ENCODE measurements at regions not wholly inside any gene's neighbourhood (a gene's known extent, or its start where the extent isn't known, plus 50 kb on each side); places are given as distances from the start of the nearest gene placed in this dataset.

DNA sequence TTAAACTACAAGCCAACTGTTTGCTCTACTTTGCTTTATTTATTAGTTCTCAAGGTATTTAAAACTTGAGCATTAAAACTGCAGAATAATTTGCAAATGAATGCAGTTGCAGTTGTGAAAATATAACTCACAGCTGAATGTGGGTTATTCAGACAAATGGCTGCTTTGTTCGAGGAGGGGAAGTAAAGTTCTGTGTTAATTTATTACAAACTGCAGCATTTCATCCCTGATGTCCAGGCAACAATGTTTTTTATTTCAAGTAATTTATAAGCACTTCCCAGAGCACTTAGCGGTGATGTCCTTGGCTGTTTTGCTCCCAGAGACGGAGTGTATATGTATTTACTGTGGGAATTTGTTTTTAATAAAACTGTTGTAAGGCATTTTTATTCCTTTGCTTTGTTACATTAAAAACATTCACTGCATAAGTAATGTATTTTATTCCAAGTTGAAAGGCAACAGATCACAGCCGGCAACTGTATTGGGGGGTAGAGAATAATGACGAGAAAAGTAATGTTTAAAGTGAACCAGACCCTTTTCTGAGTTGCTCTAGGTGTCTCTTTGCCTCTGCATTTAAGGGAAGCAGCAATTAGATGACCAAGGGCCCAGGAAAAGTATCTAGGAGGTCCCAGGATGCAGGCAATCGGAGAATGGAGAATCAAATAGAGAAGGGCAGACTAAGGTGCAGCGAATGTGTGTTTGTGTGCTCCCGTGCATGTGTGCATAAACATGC lies 291.2 kb upstream of the SALL1 start:
- no peak for DNase-seq

DNA sequence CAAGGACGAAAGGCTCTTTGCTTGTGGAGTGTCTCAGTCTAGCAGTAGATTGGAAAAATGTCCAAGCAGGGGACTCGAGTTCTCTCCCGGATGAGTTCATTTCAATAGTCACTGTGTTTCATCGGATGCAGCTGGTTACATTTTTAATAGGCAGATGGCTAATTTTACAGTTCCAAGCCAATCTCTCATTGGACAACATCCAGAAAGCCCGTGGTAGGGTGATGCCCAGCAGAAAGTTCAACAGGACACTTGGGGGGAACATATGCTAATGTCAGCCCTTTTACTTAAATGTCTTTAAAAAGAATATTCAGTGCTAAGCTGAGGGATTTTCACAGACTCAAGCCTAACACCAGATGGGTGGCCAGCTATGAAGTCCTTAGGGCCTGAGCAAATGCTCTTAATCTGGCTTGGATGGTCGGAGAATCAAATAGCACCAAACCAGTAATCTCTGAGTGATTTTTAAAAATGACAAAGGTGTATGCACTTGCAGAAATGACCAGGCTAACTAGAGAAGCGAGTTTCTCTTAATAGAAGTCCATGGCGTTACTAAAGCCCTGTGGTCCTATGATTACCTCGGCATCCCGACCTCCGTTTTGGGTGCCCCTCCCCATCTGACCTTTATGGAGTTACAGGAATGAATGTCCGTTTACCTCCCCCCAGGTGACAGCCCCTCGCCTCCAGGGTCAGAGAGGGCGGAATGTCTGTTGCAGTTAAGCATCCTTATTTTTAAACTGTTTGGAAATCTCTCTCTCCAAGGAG lies 289.2 kb upstream of the SALL1 start:
- DNase-seq = no peak

DNA sequence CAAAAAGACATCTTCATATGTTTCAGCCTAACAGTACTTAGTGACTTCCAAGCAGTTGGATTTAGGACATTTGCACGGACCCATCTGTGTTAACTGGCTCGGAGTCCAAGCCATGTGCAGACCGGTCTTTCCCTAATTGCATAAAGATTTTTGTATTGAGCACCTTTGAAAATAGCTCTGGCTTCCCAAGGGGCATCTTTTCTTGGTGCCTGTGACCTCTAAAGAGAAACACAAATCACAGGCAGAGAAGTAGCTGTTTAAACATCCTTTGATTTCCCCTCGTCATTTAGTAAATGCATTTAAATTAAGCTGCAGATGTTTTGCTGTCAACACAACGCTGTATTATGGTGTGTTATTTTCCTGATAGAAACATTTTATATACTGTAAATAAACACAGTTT lies 288.2 kb upstream of the SALL1 start:
- no peak for DNase-seq

DNA sequence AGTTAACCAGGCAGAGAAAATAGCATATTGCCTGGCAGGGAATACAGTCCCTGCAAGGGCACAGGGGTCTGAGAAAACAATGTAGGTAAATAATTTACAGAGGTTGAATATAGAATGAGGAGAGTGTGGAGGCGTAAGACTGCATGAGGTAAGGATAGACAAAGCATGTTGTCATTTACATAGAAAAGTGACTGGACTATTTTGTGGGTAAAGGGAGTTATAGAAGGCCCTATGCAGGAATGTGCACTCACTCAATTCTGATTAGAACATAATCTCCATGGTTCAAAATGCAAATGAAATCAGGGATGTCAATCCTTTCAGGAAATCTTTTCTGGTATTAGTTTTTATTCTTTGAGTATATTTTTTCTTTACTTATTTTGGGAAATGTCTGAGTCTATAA lies 285.7 kb upstream of the SALL1 start:
- DNase-seq = no peak

DNA sequence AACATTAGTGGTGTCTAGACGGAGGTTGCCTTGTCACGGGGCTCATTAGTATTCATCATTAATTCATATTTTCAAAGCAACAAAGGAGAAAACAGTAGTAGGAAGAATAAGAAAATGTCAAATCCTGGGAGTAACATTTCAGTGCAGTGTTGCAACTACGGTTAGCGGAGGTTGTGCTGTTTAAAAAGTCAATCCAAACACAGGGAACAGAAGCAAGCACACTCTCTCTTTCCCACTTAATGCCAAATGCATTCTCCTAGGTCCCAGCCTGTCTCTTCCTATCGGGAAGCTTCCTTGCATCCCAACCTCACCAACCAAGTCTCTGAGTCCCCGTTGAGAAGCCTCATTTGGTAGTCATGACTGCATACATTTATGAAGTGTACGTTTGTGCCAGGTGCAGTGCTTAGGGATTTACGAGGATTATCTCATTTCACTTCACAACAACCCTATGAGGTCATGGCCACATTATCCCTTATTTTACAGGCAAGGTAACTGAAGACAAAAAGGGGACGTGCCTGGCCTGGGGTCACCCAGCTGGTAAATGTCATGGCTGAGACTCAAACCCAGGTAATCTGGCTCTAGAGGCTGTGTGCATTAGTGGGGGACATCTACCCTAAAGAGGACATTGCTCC lies 283.6 kb upstream of the SALL1 start:
- DNase-seq = no peak

DNA sequence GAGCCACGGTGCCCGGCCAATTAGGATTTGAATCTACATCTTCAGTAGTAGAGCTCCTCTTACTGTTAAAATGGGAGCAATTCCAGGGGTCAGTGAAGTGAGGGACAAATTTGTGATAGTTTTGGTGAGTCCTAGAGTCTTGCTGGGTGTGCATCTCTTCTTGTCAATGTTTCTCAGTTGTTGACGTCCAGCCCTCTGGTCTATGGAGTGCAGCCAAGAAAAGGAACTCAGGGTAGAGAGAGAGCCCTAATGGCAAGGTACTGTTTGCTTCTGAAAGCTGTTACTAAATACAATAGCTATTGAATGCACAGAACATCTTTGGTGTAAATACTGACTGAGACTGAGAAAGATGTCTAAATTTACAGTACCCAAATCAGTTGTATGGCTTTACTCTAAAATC lies 282.5 kb upstream of the SALL1 start:
- no peak for DNase-seq

DNA sequence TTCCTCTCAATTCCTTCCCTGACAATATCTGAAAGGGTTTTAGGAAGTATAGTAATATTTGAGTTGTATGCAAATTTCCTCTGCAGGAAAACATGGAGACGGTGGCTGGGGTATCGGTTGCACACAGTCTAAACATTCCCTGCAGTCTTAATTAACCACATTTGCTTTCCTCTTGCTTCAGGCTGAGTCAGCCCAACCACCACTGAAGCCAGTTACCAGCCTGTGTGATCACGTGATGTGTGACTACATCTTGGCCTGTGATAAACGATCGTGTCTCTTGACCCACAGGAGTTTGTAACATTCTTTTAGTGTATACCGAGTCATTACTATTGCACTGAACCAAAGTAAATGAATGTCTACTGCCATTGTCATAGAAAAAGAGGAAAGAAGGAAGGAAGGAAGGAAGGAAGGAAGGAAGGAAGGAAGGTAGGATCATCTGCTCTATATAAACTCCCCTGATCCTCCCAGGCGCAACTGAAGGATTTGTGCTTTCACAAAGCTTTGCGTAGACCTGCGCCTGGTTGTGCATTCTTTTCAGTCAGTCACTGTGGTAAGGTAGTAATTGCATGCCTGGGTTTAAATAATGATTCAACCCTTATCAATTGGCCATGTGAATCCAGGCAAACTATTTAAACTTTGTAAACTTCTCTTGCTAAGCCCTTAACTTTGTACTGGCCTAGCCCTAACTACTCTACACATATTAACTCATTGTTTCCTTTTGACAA lies 280.6 kb upstream of the SALL1 start:
- no peak for DNase-seq

DNA sequence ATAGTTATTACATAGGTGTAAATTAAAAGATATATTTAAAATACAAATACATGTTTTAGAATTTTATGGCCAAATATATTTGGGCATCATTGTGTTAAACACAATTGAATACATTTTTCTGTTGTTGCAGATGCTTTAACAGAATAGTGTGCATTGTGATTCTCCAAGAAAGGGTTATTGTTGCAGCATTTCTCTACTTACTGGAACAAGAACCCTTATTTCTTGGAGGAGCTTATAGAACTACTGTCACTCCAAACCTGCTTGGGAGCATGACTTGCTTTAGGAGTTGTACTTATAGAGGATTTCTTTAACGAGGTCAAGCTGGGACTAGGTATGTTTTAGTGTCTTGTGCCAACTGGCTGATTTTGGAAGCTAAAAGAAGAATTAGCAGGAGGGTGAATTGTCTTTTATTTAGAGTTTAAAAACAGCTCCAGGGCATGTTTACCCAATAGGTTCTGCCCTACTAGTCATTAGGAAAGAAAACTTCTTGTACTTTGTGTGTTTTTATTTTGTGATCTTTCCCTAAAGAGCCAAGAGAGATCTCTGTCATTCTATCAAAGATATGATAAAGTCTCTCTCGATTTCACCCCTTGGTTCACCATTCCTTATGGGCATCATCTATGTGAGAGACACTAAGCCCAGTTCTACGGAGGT lies 279.8 kb upstream of the SALL1 start:
- DNase-seq = no peak

DNA sequence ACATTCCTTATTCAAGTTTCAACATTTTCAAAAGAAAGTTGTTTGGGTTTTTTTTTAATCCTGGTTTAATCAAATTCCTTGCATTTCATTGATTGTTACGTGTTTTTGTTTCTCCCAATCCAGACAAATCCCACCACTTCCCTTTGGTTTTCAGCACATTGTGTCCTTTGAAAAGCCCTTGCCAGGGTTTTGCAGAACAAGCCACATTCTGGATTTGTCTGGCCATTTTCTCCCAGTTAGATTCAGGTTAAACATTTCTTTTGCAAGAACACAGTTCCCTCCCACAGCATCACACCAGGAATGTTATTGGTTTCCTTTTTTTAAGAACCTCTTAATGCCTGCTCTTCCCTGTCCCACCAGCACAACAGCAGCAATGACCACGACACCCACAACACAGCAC lies 278.0 kb upstream of the SALL1 start:
- DNase-seq = no peak

DNA sequence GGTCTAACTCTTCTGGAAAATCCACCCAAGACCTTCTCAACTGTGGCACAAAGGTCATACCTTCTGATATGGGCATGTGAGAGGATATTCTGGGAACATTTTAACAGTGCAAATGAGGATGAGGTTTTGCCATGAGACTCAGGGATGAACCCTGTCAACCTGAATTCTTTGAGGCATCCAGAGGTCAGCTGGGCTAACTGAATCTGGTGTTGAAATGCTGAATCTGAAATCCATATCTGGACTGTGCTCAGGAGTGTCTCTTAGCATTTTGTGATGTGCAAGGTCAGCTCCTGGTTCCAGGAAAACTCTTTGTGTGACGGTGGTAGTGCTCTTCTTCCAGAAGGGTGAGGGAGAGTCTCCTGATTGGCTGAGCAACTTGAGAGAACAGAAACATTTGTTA lies 276.0 kb upstream of the SALL1 start:
- DNase-seq = no peak

DNA sequence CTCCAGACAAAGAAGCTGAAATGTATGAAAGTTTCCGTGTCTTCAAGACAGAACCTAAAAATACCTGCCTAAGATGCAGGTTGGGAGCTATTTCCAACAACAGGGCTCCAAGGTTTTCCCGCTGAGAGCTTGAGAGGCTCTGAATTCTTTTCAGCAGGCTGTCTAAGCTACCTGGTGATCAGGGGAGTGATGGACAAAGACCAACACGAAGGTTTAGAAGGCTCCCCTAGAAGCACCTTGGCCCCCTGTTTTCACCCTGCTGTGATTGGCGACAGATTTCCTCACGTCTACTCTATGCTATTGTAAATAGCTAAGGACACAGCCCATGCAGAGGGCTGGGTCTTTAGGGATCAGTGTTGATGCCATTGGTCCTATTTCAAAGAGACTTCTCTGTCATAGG lies 275.2 kb upstream of the SALL1 start:
- DNase-seq = no peak

DNA sequence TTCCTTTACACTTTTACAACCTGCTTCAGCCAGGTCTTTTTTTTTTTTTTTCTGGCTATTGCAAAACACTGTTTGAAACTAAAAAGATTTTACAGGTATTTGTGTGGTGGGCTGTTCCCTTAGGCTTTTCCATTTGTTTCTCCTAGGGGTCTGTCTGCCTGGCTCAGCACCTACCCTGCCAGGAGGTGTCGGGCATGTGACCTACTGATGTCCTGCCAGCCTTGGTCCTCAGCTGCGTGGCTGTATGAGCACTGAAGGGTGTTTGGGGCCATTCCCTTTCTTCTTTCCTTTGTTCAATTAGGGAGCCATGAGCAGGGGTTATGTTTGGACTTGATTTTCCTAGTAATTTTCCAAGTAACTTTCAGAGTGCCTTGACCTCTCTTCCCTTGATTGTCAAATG lies 269.2 kb upstream of the SALL1 start:
- no peak for DNase-seq

DNA sequence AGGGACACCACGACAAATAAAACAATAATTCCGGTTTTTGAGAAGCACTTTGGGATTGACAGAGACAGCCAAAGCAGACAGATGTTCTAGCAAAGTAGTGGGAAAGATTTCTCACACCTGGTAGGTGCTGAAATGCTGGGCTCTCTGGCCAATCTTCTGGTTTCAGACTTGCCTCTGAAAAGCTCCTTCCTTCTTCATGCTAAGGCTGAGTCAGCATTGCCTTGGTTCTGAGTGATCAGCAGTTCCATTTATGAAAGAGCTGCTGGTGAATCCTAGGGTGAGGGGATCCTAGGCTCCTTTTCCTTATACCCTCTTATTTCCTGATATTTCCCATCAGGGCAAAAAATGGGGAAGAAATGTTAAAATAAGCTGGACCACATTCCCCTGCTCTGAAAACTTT lies 268.7 kb upstream of the SALL1 start:
- no peak for DNase-seq

DNA sequence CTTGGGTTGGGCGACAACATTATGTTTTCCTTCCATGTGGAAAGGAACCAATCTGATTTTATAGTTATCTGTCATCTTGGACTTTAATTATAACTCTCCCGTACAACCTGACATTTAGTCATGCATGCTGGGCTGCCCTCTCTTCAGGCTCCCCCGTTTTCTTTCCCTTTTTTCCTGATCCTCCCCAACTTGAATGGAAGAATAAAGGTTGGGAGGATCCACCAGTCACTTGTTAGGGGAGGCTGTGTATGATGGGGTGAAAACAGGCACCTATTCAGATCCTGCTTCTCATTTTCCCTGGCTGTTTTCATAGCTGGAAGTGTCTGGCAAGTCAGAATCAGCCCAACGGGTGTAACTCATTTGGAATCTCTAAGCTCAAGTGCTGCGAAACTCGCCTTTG lies 267.2 kb upstream of the SALL1 start:
- DNase-seq = no peak

DNA sequence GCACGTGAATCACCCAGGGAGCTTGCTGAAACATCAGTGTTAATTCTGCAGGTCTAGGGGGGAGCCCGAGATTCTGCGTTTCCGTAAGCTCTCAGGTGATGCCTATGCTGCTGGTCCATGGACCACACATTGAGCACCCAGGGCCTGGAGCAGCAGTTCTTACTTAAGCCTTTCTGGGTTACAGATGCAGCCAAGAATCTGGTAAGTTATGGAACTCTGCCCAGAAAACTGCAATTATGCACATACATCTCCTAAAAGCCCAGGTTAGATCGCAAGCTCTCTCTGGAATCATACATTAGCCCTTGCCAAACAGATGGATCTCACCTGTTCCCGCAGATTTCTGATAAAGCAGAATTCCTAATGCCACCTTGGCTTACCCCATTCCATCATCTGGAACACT lies 265.9 kb upstream of the SALL1 start:
- no peak for DNase-seq

DNA sequence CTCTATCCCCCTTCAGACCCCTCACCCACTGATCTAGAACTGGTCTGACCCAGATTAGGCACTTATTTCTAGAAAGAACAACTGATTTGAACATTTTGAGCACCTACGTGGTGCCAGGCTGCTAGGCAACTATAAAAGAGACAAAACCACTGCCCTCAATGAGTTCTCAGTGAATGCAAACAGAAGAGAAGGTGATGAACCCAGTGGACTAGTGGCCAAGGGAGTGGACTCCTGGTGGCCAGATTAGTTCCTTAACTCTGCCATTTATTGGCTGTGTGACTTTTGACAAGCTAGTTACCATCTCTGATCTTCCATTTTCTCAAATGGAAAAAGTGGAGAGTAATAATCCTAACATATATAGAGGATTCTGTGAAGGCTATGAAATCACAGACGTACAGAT lies 259.1 kb upstream of the SALL1 start:
- no peak for DNase-seq

DNA sequence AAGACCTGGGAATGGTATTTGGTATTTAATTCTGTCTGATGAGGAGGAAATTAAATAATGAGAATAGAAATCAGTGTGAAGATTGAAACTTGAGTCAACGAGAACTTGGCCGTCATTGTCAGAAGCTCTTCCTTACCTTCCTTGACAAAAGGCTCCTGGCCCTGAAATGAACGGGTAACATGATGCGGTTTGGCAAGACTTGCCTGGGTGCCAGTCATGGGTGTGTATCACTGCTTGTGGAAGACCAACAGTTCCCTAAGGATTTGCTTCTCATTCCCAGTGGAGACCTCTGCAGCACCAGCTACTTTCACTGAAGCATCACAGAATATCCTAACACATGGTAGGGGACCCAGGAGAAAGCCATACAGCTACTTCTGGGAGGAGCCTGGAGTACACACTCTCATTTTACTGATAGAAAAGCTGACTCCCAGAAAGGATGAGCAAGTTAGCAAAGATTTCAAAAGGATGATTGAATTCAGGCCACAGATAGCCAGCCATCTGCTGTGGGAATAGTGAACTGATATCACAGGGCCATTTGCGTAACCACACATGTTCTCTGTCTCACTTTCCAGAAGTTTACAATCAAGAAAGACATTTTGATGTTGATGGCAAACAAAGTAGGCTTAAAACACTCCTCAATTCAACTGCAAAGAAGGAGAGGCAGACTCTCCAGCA lies 258.1 kb upstream of the SALL1 start:
- DNase-seq = no peak

DNA sequence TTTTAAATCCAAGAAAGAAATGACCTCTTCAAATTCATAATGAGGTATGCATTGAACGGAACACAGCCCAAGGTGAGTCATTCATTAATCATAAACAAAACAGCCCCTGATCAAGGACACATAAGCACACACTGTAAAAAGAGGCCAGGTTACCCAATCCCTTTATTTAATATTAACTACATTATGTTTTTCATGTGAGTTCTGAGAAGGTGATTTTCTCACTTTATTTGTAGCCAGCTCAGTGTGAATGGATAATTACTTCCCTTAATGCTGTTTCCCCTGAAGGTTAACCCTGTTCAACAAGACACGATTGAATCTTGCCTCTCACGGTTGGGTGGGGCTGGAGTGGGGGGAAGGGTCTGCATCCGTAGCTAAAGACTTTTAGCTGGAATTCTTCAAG lies 257.3 kb upstream of the SALL1 start:
- no peak for DNase-seq

DNA sequence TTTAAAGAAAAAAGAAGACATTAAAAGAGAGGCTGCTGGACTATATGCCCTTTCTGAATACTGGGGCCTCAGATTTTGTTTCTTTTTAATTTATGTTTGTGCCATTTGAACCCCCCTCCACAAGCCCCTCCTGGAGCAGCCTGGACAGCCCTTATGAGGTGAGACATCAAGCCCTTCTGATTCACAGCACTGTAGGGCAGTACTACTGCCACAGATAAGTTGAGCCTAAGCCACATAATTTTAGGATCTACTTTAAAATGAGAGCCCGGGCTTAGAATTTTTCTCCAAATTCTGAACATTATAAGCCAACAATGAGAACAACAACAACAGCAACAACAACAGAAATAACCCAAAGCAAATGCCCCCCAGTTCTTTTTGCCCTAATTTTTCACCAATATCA lies 256.9 kb upstream of the SALL1 start:
- DNase-seq = no peak

DNA sequence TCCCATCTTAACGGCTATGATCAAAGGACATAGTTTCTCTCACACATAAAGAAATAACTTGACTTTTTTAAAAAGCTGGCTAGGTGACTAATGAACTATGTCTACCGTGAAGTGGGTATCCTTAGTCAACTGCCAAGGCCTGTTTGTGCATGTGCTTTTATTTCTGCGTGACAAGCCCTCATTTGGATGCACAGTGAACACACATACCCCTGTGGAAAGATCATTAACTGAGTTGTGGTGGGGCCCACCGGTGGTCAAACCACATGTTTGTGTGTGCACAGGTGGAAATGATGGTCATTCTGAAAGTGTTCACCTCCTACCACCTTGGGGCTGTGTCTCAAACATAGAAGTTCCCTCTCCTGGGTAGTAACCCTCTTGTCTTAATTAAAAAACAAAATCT lies 256.1 kb upstream of the SALL1 start:
- no peak for DNase-seq

DNA sequence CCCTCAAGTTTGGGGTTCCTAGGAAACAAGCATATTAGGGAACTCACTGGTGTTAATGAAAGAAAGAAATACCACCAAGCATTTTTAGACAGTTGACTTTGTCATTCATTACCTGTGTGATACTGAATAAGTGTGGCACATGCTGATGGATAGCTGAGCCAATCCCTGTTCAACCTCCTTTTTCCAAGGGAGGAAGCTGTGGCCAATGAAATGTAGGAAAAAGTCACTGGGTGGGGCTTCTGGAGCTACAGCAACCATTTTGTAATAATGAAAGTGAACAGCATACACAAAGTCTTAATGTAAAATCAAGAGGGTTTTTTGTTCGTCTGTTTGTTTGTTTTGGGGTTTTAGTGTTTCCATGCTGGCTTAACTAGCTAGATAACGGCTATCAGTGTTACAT lies 254.3 kb upstream of the SALL1 start:
- DNase-seq = no peak

DNA sequence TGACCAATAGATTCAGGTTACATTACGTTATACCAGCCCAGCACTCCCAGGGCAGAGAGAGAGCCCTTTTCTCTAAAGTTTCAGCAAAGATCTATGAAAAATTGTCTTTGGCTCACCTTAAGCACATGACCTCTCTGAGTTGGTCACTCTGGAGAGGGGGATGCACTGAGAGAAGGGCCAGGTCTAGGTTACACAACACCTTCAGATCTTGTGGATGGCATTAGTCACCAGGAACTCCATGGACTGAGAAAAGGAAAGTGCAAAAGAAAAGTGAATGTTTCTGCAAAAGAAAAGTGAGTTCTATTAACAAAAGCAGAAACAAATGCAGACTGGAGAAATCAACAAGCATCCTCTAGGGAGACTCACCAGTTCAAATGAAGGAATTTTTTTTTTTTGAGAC lies 253.3 kb upstream of the SALL1 start:
- no peak for DNase-seq

DNA sequence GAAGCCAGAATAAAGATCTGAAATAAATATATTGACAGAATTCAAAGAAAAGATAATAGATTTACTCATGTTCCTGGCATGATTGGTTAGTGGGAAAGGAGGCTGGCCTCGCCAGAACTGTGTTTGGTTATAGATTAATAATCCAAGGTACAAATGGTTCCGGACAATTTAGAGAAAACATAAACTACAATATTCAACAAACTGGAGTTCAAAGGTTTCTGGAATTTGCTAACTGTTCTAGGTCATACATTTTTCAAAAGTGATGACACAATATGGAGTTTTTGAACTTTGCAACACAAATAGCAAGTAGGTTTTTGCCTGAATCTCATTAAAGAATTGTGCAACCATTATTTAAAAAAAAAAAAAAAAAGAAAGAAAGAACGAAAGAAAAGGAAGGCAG lies 251.7 kb upstream of the SALL1 start:
- DNase-seq = no peak

Data from activated CD4-positive, alpha-beta T cell treated with anti-CD3 and anti-CD28 coated beads, Interleukin-2, amount 50 U/mL, for 48 hours (primary cell).